Middle frontal gyrus (tissue), 1 donor: ENCODE measurements at regions not wholly inside any gene's neighbourhood (a gene's known extent, or its start where the extent isn't known, plus 50 kb on each side); places are given as distances from the start of the nearest gene placed in this dataset.
"Not testable (repeated sequence)": the region's sequence is repeated elsewhere in the genome, so short reads cannot be mapped to it uniquely, and the experiment has no call there.

Experiments used
- DNase-seq: peaks from one replicate; pipeline ENCODE4 v3.0.0-alpha.2; 2015; ENCODE audit warnings: low spot score; ENCODE audit errors: extremely low spot score

GRCh38 chrX:121851033-121851432 is 803.6 kb downstream of the GLUD2 start:
- DNase-seq: no peak

DNA sequence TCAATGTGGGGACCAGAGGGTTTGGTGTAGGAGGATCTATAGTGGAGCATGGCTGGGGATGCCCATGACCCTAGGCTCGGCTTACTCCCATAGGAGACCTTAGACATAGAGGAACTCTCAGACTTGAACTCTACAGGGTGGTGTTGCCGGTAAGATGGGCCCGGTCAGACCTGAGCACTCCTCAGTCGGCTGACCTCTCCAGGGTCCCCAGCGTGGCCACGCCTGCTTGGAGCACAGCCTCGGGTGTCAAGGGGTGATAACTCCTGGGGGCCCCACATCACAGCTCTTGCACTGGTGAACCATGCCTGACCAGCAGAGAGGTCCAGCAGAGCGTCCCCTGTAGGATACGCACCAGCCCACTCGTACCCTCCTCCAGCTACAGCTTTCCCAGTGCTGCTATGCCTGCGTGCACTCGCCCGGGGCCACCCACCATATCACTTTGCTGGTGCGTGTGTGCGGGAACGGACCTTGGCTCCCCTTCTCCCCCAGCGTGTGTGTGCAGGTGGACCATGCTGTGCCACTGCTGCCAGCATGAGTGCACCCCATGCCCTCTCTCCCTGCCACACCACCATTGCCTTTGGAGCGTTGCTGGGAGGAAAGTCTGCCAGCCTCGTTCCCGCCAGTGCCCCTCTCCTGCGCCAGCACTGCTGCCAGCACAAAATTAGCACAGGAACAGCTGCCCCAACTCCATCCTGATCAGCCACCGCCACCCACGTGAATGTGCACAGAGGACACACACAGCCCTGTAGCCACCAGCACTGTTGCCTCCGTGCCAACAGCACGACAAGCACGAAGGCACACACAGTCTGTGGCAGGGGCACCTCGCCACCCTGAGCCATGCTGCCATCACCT is 806.6 kb downstream of the GLUD2 start:
- DNase-seq: no peak

DNA sequence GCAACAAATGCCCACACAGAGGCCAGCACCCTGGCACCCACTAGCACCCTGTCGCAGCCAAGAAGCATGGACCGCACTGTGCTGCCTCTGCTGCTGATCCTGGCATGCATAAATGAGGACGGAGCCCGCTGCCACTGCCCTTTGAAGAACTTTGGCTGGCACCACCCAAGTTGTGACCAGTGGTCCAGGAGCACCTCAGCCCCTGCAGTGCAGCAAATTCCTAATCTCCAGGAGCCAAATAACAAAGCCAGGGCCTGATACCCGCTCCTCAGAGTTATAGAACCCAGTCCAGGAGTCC is 807.2 kb downstream of the GLUD2 start:
- no peak for DNase-seq

DNA sequence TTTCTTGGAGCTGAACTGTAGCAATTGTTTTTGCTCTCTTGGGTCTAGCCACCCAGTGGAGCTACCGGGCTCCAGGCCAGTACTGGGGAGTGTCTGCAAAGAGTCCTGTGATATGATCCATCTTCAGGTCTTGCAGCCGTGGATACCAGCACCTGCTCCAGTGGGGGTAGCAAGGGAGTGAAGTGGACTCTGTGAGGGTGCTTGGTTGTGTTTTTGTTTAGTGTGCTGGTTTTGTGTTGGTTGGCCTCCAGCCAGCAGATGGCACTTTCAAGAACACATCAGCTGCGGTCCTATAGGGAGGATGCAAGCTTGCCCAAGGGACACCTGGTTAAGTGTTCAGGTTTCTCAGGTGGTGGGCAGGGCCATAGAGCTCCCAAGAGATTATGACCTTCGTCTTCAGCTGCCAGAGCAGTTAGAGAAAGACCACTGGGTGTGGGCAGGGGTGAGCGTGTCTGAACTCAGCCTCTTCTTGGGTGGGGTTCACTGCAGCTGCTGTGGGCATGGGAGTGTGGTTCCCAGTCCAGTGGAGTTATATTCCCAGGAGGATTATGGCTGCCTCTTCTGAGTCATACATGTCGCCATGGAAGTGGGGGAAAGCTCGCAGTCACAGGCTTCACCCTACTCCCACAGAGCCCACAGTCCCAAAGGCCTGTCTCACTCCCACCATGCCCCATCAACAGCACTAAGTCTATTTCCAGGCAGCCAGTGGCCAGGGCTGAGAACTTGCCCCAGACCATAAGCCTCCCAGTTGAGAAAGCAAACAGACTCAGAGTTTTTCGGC is 811.6 kb downstream of the GLUD2 start:
- no peak for DNase-seq

DNA sequence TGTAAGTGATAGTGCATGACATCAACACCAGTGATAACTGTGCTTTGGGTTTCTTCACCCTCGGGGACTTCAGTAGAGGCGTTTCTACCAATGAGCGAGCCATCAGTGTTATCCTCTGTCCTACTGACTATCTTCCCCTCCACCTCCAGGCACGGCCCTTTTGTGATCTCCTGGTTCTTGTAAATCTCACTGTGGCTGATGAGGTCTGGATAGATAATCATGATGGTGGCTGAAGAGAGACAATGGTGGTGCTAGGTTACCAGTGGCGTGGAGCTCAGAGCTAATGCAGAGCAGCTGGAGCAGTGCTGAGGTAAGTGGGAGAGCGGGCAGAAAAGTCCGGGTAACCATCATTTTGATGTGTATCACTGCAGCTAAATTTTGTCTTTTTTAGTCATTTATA is 816.6 kb downstream of the GLUD2 start:
- no peak for DNase-seq

DNA sequence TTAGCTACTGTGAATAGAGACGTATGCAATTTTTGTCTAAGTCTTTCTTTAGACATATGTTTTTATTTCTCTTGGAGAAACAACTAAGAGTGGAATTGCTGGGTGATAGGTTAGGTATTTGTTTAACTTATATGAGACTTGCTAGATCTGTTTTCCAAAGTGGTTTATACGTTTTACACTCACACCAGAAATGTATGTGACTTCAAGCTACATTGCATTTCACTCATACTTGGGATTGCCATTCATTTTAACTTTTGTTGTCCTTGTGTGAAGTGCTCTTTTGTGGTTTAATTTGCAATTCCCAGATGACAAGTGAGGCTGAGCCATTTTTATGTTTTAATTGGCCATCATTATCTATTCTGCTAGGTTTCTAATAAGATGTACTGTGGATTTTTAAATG is 817.2 kb downstream of the GLUD2 start:
- no peak for DNase-seq

DNA sequence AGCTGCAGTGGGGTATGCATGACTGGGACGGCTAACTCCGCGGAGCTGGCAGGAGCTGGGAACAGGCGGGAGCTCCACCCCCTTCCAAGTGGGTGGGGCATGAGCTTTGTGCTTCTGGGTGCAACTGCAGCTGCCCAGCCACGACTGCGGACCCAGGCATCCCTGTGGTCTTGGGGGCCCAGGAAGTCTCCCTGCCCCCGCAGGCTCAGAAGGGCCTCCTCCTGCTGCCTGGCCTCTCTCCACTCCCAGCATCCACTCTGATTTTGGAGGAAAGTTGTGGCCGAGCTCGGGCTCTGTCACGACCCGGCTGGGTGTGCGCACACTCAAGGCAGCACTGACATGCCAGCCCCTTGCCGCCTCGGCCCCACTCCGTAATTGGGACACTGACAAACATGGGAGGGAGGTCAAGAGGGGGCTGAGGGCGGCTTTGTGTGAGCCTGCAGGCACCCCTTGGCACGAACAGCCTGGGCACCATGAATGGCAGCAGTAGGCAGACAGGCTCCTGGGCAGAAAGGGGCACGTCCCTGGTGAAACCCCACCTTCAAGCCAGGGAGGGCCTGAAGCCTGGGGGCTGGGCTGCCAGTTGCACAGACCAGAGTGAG is 822.6 kb downstream of the GLUD2 start:
- no peak for DNase-seq

DNA sequence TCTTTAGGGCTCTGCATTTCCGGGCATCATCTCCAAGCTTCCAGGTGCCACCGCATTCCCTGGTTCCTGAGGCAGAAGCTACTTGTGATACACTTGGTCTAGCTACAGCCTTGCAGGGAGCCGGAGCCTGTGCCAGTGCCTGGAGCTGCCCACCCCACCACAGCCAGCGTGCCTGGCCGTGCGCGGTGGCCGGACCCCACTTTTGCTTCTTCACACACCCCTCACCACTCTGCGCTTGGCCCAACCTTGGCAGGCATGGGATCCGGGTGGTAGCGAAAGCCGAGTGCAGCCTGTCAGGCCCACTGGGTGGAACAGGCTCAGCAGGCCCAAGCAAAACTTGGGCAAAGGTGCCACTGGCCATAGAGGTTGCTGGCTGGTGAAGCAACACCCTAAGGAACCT is 823.7 kb downstream of the GLUD2 start:
- DNase-seq: no peak

DNA sequence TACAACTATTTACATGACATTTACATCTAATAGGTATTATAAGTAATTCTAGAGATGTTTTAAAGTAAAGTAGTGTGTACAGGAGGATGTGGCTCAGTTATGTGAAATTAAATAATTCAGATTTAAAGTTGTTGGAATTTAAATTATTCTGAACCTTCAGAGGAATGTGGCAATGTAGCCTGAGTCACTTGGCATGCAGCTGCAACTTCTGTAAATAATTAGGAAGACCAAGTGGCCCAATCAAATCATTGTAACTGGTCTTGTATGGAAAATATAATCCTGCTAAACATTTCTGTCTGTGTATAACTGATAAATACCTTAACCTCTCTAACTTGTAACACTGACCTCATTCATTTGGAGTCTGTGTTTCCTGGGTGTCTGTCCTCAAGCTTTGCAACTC is 828.9 kb downstream of the GLUD2 start:
- no peak for DNase-seq

- not testable (repeated sequence) for DNase-seq
Measured at GRCh38 chrX:121877337-121877736, 829.9 kb downstream of the GLUD2 start.

GRCh38 chrX:121886557-121886956 is 839.1 kb downstream of the GLUD2 start:
- no peak for DNase-seq

- DNase-seq: no peak
Measured at GRCh38 chrX:121894756-121895155, 847.3 kb downstream of the GLUD2 start.

DNA sequence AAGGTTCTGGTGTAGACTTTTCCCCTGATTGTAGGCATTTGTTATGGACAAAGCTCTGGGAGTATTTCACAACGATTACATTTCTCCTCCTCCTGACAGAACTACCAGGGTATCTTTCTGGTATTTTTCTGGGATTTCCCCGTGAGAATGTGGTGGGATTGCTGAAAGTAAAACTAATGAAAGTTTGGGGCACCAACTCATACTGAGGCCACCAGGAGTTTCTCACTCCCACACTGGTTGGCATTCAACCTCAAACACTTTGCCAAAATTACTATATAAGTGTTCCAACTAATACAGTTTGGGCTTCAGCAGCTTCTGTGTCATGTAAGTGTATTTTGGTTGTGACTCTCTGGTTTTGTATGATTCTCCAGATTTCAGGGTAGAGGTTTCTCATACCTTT is 855.1 kb downstream of the GLUD2 start:
- DNase-seq: no peak

GRCh38 chrX:121903961-121904360 is 856.6 kb downstream of the GLUD2 start:
- DNase-seq: no peak

- no peak for DNase-seq
Measured at GRCh38 chrX:121921258-121921657, 873.8 kb downstream of the GLUD2 start.

- DNase-seq: no peak
Measured at GRCh38 chrX:121931567-121931966, 884.2 kb downstream of the GLUD2 start.

GRCh38 chrX:121932688-121933087 is 885.3 kb downstream of the GLUD2 start:
- DNase-seq: no peak

DNA sequence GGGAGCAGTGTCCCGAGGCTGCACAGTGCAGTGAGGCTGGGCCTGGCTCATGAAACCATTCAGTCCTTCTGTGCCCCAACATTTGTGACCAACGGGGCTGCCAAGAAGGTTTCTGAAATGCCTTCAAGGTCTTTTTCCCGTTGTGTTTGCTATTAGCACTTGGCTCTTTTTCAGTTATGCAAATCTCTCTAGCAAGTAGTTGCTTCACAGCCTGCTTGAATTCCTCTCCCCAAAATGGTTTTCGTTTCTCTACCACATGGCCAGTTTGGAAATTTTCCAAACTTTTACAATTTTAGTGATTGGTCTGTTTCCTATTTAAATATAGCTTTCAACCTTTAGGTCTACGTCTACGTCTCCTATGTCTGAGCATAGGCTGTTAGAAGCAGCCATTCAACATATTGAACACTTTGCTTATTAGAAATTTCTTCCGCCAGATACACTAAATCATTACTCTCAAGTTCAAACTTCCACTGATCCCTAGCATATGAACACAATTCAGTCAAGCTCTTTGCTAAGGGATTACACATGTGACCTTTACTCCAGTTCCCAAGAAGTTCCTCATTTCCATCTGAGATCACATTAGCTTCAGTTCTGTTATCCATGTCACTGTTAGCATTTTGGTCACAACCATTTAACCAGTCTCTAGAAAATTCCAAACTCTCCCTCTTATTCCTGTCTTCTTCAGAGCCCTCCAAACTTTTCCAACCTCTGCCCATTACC is 901.8 kb downstream of the GLUD2 start:
- DNase-seq: no peak

GRCh38 chrX:121958886-121959285 is 911.5 kb downstream of the GLUD2 start:
- DNase-seq: no peak

DNA sequence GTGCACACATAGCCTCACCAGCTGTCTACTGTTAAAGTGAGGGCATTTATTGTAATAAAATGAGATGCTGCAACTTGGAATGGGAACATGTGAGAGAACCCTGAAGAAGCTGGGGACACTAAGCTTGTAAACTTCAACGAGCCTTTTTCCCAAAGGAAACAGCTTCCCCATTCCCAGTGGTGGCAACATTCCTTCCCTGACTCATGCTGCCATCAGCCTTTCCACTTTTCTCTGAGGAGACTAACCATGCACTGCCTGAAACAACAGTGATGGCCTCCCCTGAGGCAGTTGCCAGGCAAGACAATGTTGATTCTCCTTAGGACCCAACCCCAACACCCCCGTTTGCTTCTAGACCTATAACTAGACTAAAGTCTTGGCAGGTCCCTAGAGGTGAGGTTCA is 928.3 kb downstream of the GLUD2 start:
- no peak for DNase-seq

DNA sequence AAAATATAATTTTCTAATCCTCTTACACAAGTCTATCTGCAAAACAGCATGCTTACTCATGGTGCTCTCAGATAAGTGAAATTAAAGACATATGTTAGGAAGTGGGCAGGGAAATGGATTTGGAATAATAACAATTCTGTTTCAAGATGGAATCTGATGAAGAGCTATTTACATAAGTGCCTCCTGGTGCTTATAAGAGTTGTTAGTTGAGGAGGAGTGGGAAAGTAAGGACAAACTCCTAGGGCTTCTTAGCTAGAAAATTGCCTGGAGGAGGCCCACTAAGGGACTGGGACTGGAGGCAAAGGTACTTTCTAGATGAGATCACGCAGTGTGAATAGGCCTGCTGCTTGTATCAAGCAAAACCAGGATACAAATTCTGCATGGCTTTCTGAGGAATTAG is 939.8 kb downstream of the GLUD2 start:
- DNase-seq: no peak

DNA sequence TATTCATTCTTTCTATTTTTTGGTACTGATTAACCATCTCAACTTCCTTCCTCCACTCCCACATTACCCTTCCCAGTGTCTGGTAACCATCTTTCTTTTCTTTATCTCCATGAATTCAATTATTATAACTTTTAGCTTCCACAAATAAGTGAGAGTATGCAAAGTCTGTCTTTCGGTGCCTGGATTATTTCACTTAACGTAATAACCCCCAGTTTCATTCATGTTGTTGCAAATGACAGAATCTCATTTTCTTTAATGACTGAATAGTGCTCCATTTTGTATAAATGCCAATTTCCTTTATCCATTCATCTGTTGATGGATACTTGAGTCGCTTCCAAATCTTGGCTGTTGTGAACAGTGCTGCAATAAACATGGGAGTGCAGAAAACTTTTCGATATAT is 940.4 kb downstream of the GLUD2 start:
- no peak for DNase-seq
